Activated B cell treated with CpG ODN at 0.5 μM for 24 hours (primary cell): ENCODE measurements at regions not wholly inside any gene's neighbourhood (a gene's known extent, or its start where the extent isn't known, plus 50 kb on each side); places are given as distances from the start of the nearest gene placed in this dataset.

ENCODE experiments used
- ATAC-seq: fragments of 200-7000 bp; cut with Tn5 transposase; one replicate; pipeline ENCODE4 v1.10.0; 2021; ENCODE audit warnings: low read depth, mild to moderate bottlenecking, moderate library complexity
- CTCF ChIA-PET: fragments of 350-600 bp; sonication (Branson Sonifier 250); formaldehyde crosslinking; loops from one replicate; lab custom pipeline; 2021; ENCODE audit warnings: antibody characterized with exemption; lab: Charles Lee
- POLR2A ChIA-PET: fragments of 350-600 bp; sonication (Branson Sonifier 250); formaldehyde crosslinking; loops from one replicate; lab custom pipeline; 2021; ENCODE audit warnings: antibody characterized with exemption; lab: Charles Lee
- DNase-seq: peaks from one replicate; pipeline ENCODE4 v3.0.0; 2022
- H3K27ac Mint-ChIP-seq: one replicate; pipeline ENCODE4 v1.8.0; 2020; ENCODE audit warnings: mixed read lengths
- H3K27me3 Mint-ChIP-seq: one replicate; pipeline ENCODE4 v1.8.0; 2021; ENCODE audit warnings: mixed read lengths
- H3K36me3 Mint-ChIP-seq: one replicate; pipeline ENCODE4 v1.8.0; 2021; ENCODE audit warnings: low read depth, mixed read lengths
- H3K4me1 Mint-ChIP-seq: one replicate; pipeline ENCODE4 v1.8.0; 2021; ENCODE audit warnings: mixed read lengths
- H3K4me3 Mint-ChIP-seq: one replicate; pipeline ENCODE4 v1.8.0; 2020; ENCODE audit warnings: mild to moderate bottlenecking, mixed read lengths
- H3K9me3 Mint-ChIP-seq: one replicate; pipeline ENCODE4 v1.8.0; 2020; ENCODE audit warnings: mixed read lengths
- intact Hi-C: fragments of 100-400 bp; cut with micrococcal nuclease; formaldehyde crosslinking; loops from one replicate; pipeline ENCODE4 v1.15.1; 2024
- TF ChIP-seq, protein P1 (sequence below): fragments of 200-600 bp; IDR thresholded peaks from one replicate; pipeline ENCODE4 v1.8.0; 2022; ENCODE audit warnings: antibody characterized with exemption, mild to moderate bottlenecking

- TF ChIP-seq, protein P1, sequence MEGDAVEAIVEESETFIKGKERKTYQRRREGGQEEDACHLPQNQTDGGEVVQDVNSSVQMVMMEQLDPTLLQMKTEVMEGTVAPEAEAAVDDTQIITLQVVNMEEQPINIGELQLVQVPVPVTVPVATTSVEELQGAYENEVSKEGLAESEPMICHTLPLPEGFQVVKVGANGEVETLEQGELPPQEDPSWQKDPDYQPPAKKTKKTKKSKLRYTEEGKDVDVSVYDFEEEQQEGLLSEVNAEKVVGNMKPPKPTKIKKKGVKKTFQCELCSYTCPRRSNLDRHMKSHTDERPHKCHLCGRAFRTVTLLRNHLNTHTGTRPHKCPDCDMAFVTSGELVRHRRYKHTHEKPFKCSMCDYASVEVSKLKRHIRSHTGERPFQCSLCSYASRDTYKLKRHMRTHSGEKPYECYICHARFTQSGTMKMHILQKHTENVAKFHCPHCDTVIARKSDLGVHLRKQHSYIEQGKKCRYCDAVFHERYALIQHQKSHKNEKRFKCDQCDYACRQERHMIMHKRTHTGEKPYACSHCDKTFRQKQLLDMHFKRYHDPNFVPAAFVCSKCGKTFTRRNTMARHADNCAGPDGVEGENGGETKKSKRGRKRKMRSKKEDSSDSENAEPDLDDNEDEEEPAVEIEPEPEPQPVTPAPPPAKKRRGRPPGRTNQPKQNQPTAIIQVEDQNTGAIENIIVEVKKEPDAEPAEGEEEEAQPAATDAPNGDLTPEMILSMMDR, result no peak
- DNase-seq, result no peak
- peaks cover 2% of the 10 kb centered on the region for H3K4me1 Mint-ChIP-seq
- POLR2A ChIA-PET, result no interaction called here
- peaks cover 5% of the 10 kb centered on the region for H3K27me3 Mint-ChIP-seq
- H3K9me3 Mint-ChIP-seq, result no peaks in the 10 kb centered on the region
- no peak overlapping the region for H3K4me3 Mint-ChIP-seq
- intact Hi-C loops, result no loop called here
- H3K36me3 Mint-ChIP-seq, result no peaks in the 10 kb centered on the region
- ATAC-seq, result no peak
- CTCF ChIA-PET, result no interaction called here
- H3K27ac Mint-ChIP-seq, result no peak overlapping the region
Observed at GRCh38 chr6:15809367-15809766, 146.5 kb upstream of the DTNBP1 start.

DNA sequence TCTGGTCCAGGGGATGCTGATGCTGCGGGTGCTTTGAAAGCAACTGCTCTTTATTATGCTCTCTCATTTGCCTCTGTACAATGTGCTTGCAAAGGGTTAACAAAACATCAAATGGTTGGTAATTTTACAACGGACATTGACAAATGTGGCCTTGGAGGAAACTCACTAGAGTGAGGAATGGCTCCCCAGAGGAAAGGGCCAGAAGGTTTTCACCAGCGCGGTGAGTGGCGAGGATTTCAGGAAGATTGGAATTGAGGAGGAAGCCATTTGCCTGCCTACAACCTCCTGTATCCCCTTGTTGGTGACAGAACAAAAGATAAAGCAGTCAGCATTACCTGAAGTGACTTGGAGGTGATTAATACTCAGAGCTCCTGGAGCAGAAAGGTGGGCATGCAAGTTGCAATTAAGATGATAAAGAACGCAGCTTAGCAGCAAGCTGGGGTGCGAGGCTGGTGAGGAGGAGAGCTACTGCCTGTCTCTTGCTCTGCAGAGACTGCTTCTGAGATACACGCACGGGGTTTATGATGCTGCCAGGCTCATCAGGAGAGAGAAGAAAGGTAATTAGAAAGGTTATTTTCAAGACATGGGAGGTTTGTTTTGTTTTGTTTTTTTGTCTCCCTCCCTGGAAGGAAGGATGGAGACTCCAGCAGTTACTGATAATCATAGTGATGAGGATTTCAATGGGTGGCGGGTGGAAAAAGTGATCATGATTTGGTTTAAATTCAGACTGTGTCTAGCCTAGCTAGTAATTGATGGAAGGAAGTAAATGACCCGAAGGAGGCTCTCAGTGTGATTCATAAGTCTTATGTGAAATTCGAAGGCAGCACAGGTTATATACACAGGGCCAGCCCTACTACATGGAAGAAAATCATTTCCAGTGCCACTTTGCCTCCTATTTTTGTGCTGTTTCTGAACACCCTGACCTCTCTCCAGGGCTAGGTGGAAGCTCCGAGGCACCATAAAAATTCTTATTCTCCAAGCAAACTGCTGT is 141.6 kb upstream of the DTNBP1 start:
- CTCF ChIA-PET, result no interaction called here
- ATAC-seq (no peak), DNase-seq (no peak)
- Mint-ChIP-seq H3K9me3 (no peaks in the 10 kb centered on the region), H3K27me3 (peaks cover 3% of the 10 kb centered on the region), H3K4me3 (no peak overlapping the region), H3K4me1 (no peaks in the 10 kb centered on the region), H3K36me3 (no peaks in the 10 kb centered on the region), H3K27ac (no peak overlapping the region)
- intact Hi-C loops, result no loop called here
- TF ChIP-seq, protein P1, result no peak
- POLR2A ChIA-PET, result no interaction called here

DNA sequence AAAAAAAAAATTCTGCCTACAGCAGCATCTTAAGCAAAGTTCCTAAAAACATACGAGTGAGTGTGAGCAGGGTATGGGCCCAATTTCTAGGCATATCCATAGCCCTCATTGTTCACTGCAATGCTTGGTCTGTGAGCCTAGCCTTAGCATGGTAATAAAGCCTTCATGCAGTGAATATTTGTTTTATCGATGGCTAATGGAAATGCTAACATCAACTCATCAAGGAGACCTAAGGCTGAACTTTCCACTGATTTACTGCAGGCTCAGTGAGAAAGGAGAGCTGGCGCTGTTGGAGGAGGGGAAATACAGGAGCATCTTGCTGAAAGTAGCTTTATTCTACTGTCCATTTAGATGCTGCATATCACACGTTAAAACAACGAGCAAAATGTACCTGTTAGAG is 139.6 kb upstream of the DTNBP1 start:
- Mint-ChIP-seq H3K27ac (no peak overlapping the region), H3K9me3 (peaks cover 6% of the 10 kb centered on the region), H3K27me3 (no peaks in the 10 kb centered on the region), H3K4me1 (no peaks in the 10 kb centered on the region), H3K4me3 (no peak overlapping the region), H3K36me3 (no peaks in the 10 kb centered on the region)
- intact Hi-C loops, result no loop called here
- POLR2A ChIA-PET, result no interaction called here
- CTCF ChIA-PET, result no interaction called here
- ATAC-seq (no peak), DNase-seq (no peak)
- TF ChIP-seq, protein P1, result no peak

DNA sequence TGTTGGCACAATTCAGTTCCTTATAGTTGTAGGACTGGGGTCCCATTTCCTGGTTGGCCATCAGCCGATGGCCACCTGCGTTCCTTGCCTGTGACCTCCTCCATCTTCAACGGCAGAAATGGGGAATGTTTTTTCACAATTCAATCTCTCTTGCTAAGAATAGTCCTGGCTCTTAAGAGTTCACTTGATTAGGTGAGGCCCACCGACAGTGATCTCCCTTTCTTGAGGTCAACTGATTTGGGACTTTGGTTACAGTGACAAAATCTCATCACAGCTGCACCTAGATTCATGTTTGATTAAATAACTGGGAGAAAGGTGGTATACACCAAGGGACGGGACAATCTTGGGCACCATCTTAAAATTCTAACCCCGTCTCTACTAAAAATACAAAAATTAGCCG is 139.1 kb upstream of the DTNBP1 start:
- no peaks in the 10 kb centered on the region for H3K36me3 Mint-ChIP-seq
- H3K9me3 Mint-ChIP-seq, result peaks cover 10% of the 10 kb centered on the region
- H3K27ac Mint-ChIP-seq, result no peak overlapping the region
- H3K4me1 Mint-ChIP-seq, result no peaks in the 10 kb centered on the region
- H3K27me3 Mint-ChIP-seq, result no peaks in the 10 kb centered on the region
- ChIA-PET POLR2A (no interaction called here), CTCF (no interaction called here)
- ATAC-seq (no peak), DNase-seq (no peak)
- TF ChIP-seq, protein P1, result no peak
- intact Hi-C loops, result no loop called here
- H3K4me3 Mint-ChIP-seq, result no peak overlapping the region

DNA sequence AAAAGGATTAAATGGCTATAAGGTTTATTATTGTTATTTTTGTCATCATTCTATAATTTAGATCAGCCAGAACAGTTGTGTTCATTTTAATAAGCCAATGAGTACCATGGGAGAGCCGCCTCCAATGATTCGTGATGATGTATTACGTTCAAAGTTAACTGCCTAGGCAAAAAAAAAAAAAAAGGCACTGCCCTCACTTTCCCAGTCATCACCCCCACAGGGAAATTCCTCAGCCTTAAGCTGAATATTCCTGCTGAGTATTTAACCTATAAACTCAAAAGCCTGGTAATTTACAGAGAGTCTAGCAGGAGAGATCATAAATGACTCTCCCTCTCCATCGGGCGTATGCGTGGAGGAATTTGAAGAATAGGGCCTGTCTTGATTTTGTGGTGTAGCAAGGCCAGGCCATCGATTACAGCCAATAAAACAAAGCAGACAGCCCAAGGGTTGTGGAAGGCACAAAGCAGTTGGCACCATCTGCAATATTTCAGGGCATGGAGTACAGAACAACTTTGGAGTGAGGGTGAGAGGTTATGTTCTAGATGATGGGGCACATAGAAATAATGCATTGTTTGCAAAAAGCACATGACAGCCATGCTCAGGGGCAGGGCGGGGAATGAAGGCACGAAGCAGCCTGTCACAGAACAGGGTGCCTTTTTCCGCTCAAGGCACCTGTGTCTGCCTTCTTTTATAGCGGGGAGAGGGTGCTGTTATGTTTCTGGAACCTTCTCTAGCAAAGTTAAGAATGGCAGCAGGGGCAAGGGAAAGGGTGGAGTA is 138.2 kb upstream of the DTNBP1 start:
- TF ChIP-seq, protein P1, result no peak
- no peaks in the 10 kb centered on the region for H3K36me3 Mint-ChIP-seq
- ChIA-PET CTCF (no interaction called here), POLR2A (no interaction called here)
- ATAC-seq (no peak), DNase-seq (no peak)
- H3K27ac Mint-ChIP-seq, result no peak overlapping the region
- H3K4me3 Mint-ChIP-seq, result no peak overlapping the region
- no peaks in the 10 kb centered on the region for H3K4me1 Mint-ChIP-seq
- peaks cover 11% of the 10 kb centered on the region for H3K9me3 Mint-ChIP-seq
- intact Hi-C loops, result no loop called here
- no peaks in the 10 kb centered on the region for H3K27me3 Mint-ChIP-seq
